ENCODE measurements at regions not wholly inside any gene's neighbourhood (a gene's known extent, or its start where the extent isn't known, plus 50 kb on each side); places are given as distances from the start of the nearest gene placed in this dataset.
A peak's percentile ranks its signal among the peaks of the same experiment; 100 is the strongest.

GRCh38 chr12:91617818-91618217, 435.2 kb upstream of the DCN start:
- FAIRE-seq, result no peak

GRCh38 chr12:91616416-91616815, 433.8 kb upstream of the DCN start:
- no peak for TF ChIP-seq CTCF (IDR thresholded peaks at IDR 0.05; ENCODE audit: insufficient read depth, low read length, severe bottlenecking)
- Histone ChIP-seq H3K27me3 (ENCODE audit: control insufficient read depth, insufficient read depth, low read length) (no peaks in the 10 kb centered on the region), H3K36me3 (ENCODE audit: control insufficient read depth, insufficient read depth, low read length) (no peaks in the 10 kb centered on the region), H3K4me3 (ENCODE audit: low read depth, low read length) (no peak overlapping the region)
- DNase-seq (ENCODE audit: low read depth) (no peak), FAIRE-seq (no peak)

More at GRCh38 chr12:91617818-91618217, 435.2 kb upstream of the DCN start:
- no peak for TF ChIP-seq CTCF (IDR thresholded peaks at IDR 0.05; ENCODE audit: insufficient read depth, low read length, severe bottlenecking)
- Histone ChIP-seq H3K36me3 (ENCODE audit: control insufficient read depth, insufficient read depth, low read length) (no peaks in the 10 kb centered on the region), H3K4me3 (ENCODE audit: low read depth, low read length) (no peak overlapping the region), H3K27me3 (ENCODE audit: control insufficient read depth, insufficient read depth, low read length) (no peaks in the 10 kb centered on the region)
- peak; percentile 42 for DNase-seq (ENCODE audit: low read depth)

- no peak for TF ChIP-seq CTCF (IDR thresholded peaks at IDR 0.05; ENCODE audit: insufficient read depth, low read length, severe bottlenecking)
- no peak for FAIRE-seq
Measured at GRCh38 chr12:91613223-91613779, 430.7 kb upstream of the DCN start.

GRCh38 chr12:91610561-91610960, 427.9 kb upstream of the DCN start:
- no peaks in the 10 kb centered on the region for H3K36me3 ChIP-seq (ENCODE audit: control insufficient read depth, insufficient read depth, low read length)
- no peaks in the 10 kb centered on the region for H3K27me3 ChIP-seq (ENCODE audit: control insufficient read depth, insufficient read depth, low read length)
- no peak for FAIRE-seq
- DNase-seq (ENCODE audit: low read depth), result no peak
- H3K4me3 ChIP-seq (ENCODE audit: low read depth, low read length), result no peak overlapping the region
- no peak for TF ChIP-seq CTCF (IDR thresholded peaks at IDR 0.05; ENCODE audit: insufficient read depth, low read length, severe bottlenecking)

More at GRCh38 chr12:91613223-91613779, 430.7 kb upstream of the DCN start:
- DNase-seq (ENCODE audit: low read depth), result no peak
- H3K36me3 ChIP-seq (ENCODE audit: control insufficient read depth, insufficient read depth, low read length), result no peaks in the 10 kb centered on the region
- H3K27me3 ChIP-seq (ENCODE audit: control insufficient read depth, insufficient read depth, low read length), result no peaks in the 10 kb centered on the region
- no peak overlapping the region for H3K4me3 ChIP-seq (ENCODE audit: low read depth, low read length)

GRCh38 chr12:91609283-91609682, 426.7 kb upstream of the DCN start:
- TF ChIP-seq CTCF (IDR thresholded peaks at IDR 0.05; ENCODE audit: insufficient read depth, low read length, severe bottlenecking), result no peak
- FAIRE-seq, result no peak
- no peaks in the 10 kb centered on the region for H3K36me3 ChIP-seq (ENCODE audit: control insufficient read depth, insufficient read depth, low read length)
- no peak for DNase-seq (ENCODE audit: low read depth)
- H3K27me3 ChIP-seq (ENCODE audit: control insufficient read depth, insufficient read depth, low read length), result no peaks in the 10 kb centered on the region
- no peak overlapping the region for H3K4me3 ChIP-seq (ENCODE audit: low read depth, low read length)

- H3K36me3 ChIP-seq (ENCODE audit: control insufficient read depth, insufficient read depth, low read length), result no peaks in the 10 kb centered on the region
- no peaks in the 10 kb centered on the region for H3K27me3 ChIP-seq (ENCODE audit: control insufficient read depth, insufficient read depth, low read length)
- TF ChIP-seq CTCF (IDR thresholded peaks at IDR 0.05; ENCODE audit: insufficient read depth, low read length, severe bottlenecking), result no peak
- FAIRE-seq (no peak), DNase-seq (ENCODE audit: low read depth) (no peak)
- H3K4me3 ChIP-seq (ENCODE audit: low read depth, low read length), result no peak overlapping the region
Measured at GRCh38 chr12:91608542-91608941, 425.9 kb upstream of the DCN start.

Measured in bronchial epithelial cell (primary cell).